Loucy (cell line): ENCODE measurements at regions not wholly inside any gene's neighbourhood (a gene's known extent, or its start where the extent isn't known, plus 50 kb on each side); places are given as distances from the start of the nearest gene placed in this dataset.

Experiments used
- CTCF ChIP-seq: fragments of 200-600 bp; sonication (generic); conservative IDR thresholded peaks from 2 replicates; pipeline ENCODE4 v1.5.1; 2014; ENCODE audit warnings: mild to moderate bottlenecking, antibody characterized with exemption, low read length
- EZH2phosphoT487 ChIP-seq: fragments of 200-600 bp; IDR thresholded peaks from 2 replicates; pipeline ENCODE4 v1.6.1; 2018; ENCODE audit warnings: antibody characterized with exemption, mild to moderate bottlenecking, moderate library complexity, borderline replicate concordance

- TF ChIP-seq CTCF: no peak
- TF ChIP-seq EZH2phosphoT487: no peak
Observed at GRCh38 chr21:18826562-18826961, 423.0 kb upstream of the TMPRSS15 start.
